Stimulated activated CD8-positive, alpha-beta memory T cell treated with anti-CD3 and anti-CD28 coated beads, Interleukin-4, amount 100 ng/mL, for 4 hours (primary cell): ENCODE measurements at regions not wholly inside any gene's neighbourhood (a gene's known extent, or its start where the extent isn't known, plus 50 kb on each side); places are given as distances from the start of the nearest gene placed in this dataset.

Experiments
- DNase-seq, 2 donors: peaks; one replicate each; pipeline ENCODE4 v3.0.0-alpha.2; 2020; ENCODE audit warnings: low read depth in 2 of 2, low spot score in 1 of 2

DNA sequence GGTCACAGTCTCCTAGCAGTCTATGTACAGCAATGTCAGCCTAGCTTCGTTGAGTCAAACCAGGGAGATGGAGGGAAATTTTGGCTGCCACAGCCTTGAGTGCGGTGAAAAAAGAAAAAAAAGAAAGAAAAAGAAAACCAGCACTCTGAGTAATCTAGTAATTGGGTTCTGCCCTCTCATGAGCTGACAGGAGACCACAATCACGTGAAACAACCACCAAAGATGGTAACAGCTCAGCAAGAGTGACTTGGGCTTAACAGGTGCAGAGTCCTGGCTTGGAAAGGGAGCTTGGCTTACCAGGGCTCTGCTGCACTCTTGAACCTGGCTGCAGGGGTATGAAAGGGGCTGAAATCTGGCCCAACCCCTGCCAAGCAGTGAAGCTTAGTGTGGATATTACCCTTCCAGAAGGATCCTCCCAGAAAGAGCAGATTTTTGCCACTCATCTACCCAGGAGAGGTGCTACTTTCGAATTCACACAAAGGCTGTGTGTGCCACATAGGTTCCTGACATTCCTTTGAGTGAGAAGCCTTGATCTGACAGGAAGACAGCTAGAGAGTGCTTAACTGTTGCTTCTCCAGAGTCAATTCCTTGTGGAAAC is 350.3 kb downstream of the PTTG2 start:
- DNase-seq: peak; percentile 23 to 36

DNA sequence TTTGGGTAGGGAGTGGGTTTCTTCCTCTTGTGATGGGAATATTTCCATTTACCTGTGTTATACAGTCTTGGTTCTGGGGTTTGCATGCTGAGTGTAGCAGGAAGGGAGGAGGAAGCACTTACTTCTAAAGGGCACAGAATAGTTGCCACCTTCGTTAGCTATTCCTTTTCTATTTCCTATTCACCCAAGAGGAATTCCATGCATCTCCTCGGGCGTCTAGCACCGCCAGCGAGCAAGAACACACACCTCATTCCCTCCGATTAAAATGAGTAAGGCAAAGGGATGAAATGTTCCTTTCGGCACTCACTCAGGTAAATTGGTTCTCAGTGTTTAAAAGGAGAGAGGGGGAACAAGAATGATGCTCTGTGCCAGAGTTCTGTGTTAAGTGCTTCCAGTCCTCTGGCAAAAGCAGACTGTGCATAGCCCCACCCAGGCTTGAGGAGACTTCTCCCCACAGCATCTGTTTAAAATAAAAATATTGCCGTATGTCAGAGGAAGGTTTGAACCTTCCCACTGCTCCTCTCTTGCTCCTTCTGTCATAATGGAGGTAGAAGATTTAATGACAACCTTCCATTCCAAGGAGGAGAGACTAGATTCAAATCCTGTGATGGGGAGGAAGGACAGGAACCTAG is 351.4 kb downstream of the PTTG2 start:
- no peak for DNase-seq

DNA sequence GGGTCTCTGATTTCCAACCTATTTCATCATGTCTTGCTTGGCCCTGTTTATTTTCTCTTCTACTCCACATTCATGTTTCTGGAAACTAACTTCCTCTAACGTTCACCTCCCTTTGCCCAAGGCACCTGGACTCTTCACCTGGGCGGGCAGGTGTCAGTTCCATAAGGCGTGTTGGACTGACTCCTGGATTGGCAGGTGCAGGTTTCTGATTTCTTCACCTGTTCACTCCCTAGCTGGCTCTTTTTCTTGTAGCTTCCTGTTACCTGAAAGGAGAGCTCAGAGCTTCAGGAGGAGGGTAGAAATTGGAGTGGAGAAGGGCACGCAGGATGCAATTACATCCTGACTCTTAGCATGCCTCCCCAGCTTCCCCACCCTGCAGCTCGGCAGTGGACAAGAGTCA is 350.8 kb upstream of the KLF3 start:
- DNase-seq: no peak

DNA sequence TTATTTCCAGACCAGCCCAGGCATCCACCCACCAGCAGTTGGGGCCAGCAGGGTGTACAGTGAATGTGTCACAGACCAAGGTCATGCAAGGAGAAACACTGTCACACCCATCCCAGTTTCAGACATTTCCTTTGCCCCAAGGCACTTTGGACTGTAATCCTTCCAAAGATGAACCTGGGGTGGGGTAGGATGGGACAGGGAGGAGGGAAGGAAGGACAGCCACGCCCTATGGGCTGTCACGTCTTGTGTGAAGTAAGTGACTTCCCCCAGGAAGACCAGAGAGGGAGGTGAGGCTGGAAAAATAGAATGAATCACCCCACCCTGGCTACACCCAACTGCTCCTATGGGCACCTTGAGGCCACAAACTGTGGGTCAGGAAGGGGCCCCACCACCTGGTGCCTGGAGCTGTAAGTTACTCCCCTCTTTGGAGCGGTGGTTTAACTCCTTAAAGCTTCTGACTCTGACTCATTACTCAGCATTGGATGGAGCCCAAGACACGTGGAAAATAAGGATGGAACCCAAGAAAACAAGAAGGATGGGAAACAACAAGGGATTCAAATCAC is 349.9 kb upstream of the KLF3 start:
- no peak for DNase-seq

GRCh38 chr4:38314663-38315062 is 349.3 kb upstream of the KLF3 start:
- no peak for DNase-seq

GRCh38 chr4:38315286-38315685 is 348.7 kb upstream of the KLF3 start:
- DNase-seq: no peak

DNA sequence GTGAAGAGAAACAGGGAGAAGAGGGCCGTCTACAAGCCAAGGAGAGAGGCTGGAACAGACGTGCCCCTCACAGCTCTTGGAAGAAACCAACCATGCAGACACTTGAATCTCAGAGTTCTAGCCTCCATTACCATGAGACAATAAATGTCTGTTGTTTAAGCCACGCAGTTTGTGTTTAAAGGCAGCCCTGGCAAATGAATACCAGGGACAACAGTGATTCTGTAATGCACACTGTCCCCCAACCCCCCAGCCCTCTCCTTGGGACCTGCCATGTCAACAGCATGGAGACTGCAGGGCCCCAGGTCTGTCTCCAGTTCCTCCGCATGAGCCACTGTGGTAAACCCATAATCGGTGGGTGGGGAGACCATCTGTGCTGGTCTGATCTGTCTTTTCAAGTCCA is 348.0 kb upstream of the KLF3 start:
- no peak for DNase-seq

DNA sequence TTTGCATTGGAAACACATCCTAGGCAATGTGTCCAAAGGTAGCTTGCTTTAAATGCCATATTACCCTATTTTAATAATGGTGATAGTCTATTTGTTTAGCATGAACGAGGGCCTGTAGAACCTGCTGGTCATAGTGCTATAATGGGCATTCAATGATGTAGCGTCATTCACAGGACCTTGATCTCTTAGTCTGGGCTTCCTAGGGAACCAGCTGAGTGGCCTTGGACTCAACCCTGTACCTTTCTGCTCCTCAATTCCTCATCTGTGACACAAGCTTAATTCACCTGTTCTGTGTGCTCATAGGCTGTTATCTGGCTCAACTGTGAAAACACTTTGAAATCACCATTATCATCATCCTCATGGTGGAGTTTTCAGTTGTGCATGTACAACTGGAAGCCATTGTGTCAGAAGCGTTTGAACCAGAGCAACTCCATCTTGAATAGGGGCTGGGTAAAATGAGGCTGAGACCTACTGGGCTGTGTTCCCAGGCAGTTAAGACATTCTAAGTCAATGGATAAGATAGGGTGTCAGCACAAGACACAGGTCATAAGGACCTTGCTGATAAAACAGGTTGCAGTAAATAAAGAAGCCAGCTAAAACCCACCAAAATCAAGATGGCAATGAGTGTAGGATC is 346.8 kb upstream of the KLF3 start:
- DNase-seq: no peak

DNA sequence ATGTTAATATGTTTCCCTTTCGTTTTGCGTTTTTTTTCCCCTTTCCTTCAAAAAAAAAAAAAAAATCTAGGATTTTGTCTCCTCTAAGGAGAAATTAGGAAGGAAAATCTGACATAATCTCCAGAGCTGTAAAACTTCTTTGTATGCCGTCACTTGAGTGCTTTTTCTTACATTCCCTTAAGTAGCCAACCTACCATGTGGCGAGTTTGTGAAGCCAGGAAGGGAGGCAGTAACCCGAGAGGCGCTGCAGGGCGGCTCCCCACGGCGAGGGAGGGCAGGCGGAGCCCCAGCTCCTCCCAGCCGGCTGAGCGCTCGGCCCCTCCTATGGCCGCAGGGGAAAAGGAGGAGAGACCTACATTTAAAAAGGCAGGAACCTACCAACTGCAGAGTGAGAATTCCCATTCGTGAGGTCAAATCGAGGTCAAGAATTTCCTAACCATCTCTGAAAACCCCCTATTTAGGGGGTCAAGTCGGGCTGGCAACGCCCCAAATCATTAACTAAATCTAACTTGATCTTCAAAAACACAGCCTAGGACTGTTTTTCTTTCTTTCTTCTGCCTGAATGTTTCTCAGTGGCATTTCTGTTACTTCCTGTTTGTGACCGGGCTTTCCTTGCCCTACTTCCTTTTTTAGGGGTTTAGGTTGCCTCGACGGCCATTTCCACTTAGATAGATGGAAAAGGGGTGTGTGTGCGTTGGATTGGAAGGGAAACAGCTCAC is 345.1 kb upstream of the KLF3 start:
- DNase-seq: peak in 1 of 2 donors; percentile 46

DNA sequence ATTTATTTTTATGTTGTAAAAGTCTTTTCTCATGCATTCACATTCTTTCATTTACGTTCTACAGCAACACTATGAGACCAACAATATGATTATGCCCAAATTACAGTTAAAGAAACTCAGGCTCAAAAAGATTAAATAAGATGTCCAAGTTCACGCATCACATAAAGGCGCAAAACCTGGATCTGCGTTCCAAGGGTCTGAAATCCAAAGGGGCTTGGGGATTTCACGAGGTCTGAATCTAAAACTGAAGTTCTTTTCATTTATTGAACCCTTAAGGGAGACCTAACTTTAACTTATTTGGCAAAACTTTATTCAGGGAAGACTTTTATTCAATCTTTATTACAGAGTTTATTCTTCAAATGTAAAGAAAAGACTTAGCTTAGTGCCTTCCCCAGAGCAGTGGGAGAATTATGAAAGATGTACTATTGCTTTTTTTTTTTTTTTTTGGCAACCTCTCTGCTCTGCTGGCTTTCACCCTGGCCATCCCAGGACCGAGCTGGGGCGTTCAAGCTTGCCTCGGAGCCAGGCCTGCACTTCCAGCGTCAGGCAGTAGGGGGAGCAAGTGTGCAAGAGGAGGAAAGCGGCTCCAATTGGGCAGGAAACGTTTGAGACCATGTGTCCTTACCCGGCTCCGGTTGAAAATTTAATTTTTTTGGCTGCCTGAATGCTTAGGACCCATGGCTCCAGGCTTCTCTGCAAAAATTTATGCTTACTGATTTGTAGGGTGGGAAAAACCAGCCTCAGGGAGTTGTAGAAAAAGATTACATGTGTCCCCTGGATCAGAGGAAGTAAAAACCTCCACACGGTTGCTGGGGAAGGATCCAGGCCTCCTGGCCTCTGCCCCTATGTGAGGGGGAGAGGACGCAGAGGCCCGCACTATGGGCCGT is 344.3 kb upstream of the KLF3 start:
- peak; percentile 70 to 97 for DNase-seq

- no peak for DNase-seq
Measured at GRCh38 chr4:38320343-38320695, 343.7 kb upstream of the KLF3 start.

- no peak for DNase-seq
Measured at GRCh38 chr4:38320833-38321232, 343.2 kb upstream of the KLF3 start.

GRCh38 chr4:38322714-38323113 is 341.3 kb upstream of the KLF3 start:
- DNase-seq: no peak

DNA sequence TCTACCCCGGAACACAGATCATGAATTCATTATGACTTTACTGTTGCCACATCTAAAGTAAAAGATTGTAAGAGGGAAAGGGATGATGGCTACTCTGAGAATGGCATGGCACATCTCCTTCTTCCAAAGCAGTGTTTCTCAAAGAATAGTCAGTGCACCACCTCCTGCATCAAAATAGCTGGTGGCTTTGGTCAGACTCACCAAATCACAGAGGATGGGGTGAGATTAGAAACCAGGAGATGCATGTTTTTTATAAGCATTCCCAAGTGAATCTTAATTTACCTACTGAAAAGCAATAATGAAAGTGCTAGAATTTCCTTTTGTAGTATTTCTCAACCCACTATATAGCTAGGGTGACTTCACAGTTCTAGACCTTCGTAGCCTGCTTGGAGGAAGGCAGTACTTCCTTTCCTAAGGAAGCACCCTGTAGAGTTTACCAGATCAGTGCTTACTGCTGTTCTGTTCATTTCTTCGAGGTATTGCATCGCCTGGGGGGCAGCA is 340.8 kb upstream of the KLF3 start:
- DNase-seq: no peak

DNA sequence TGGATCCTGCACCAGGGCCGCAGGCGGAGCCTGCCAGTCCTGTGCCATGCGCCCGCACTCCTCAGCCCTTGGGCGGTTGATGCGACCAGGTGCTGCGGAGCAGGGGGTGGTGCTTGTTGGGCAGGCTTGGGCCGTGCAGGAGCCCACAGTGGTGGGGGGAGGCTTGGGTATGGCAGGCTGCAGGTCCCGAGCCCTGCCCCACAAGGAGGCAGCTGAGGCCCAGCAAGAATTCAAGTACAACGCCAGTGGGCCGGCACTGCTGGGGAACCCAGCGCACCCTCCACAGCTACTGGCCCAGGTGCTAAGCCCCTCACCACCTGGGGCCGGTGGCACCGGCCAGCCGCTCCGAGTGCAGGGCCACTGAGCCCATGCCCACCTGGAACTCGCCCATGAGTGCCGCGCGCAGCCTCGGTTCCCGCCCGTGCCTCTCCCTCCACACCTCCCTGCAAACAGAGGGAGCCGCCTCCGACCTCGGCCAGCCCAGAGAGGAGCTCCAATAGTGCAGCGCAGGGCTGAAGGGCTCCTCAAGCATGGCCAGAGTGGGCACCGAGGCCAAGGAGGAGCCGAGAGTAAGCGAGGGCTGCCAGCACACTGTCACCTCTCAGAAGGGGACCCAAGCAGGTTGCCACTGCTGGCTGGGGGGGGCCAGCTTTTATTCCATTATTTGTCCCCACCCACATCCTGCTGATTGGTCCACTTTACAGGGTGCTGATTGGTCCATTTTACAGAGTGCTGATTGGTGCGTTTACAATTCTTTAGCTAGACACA is 339.0 kb upstream of the KLF3 start:
- DNase-seq: no peak

DNA sequence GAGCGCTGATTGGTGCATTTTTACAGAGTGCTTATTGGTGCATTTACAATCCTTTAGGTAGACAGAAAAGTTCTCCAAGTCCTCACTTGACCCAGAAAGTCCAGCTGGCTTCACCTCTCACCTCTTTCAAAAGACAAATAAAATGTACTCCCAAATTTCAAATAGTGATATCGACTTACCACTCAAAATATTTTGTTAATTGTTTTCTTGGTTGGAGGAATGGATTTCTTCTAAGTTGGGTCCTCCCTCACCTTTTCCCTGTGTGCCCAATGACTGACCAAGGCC is 338.4 kb upstream of the KLF3 start:
- no peak for DNase-seq

DNA sequence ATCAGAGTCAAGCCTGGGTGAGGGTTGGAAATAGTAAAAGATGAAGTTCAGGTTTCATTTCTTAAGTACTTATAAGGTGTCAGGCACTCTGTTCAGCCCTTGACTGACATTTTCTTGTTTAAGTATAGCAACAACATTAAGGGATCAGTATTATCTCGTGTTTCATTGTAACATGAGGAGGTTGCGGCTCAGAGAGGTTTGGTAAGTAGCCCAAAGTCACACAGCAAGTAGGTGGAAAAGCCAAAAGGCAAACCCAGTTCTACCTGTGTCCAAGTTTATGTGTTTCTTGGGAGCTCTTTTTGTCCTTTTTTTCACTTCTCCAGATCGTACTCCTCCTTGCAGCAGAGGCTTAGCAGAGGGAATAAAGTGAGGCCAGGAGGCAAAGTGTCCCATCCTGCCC is 337.5 kb upstream of the KLF3 start:
- DNase-seq: no peak

DNA sequence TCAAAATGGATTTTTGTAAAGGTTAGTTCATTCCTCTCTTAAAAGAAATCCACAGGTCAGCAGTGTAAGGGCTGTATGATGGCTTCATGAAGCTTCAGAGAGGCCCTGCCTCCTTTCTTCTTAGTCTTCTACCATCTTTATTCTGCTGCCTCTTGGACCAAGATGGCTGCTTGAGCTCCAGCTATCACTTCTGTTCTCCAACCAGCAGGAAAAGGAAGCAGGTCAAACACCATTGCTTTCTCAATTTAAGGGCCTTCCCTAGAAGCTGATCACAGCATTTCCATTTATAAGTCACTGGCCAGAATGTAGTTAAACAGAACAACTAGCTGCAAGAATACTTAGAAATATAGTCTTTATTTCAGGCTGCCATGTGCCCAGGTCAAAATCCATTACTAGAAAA is 336.8 kb upstream of the KLF3 start:
- DNase-seq: no peak

DNA sequence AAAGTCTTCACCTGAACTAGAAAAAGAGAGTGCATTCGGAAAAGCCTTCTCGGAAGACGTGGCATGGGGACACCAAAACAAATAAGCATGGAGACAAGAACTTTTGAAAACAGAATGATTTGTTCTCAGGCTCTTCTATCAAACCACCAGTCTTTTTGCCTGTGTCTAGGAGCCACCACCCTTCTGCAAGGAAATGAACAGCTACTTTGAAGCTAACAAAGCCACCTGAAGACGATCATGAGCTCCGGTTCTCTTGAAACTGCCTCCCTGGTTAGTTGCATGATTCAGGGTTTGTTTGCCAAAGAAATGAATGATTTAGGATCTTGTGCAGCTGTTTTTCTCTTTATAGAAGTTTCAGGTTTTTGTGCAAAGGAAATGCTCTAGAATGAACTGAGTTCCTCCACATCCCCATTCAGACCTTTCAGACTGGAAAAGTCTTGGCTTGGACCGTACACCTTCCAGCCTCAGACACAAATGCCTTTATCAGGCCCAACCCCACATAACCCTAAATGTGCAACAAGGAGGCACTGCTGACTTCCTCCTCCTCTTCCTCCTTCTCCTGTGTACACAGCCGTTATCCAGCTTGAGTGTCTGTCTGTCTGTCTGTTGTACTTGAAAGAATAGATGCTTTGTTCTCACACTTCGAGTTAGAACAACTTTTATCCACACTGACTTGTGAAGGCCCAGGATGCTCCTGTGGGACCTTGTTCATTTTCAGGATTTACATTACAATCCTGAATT is 334.8 kb upstream of the KLF3 start:
- DNase-seq: no peak

- DNase-seq: no peak
Measured at GRCh38 chr4:38330321-38330720, 333.7 kb upstream of the KLF3 start.
